ENCODE measurements at regions not wholly inside any gene's neighbourhood (a gene's known extent, or its start where the extent isn't known, plus 50 kb on each side); places are given as distances from the start of the nearest gene placed in this dataset.

GRCh38 chr3:118165413-118165812, 869.2 kb downstream of the IGSF11 start:
- POLR2A ChIA-PET, result no interaction called here
- WGBS (ENCODE audit: insufficient coverage, low coverage, missing lambda C conversion rate), result 0% methylated on average over 4 of the region's 4 CpGs
- H3K36me3 ChIP-seq (ENCODE audit: control insufficient read depth, insufficient read depth, low read length), result no peaks in the 10 kb centered on the region
- no TSS peak for BruUV-seq (replicated peaks)
- no peaks in the 10 kb centered on the region for H3K9me1 ChIP-seq (ENCODE audit: control insufficient read depth, insufficient read depth, low read length)
- H3K4me3 ChIP-seq, result no peak overlapping the region
- no peaks in the 10 kb centered on the region for H4K20me1 ChIP-seq (replicated peaks; ENCODE audit: control insufficient read depth, insufficient read depth, low read length)
- in situ Hi-C loops (cut with MboI), result no loop called here
- no peaks in the 10 kb centered on the region for H3K4me1 ChIP-seq (replicated peaks in 1 of 2; ENCODE audit: control insufficient read depth in 2 of 2, insufficient read depth in 2 of 2, low read length in 2 of 2)
- H3K4me2 ChIP-seq (ENCODE audit: insufficient read depth, low read length), result no peak overlapping the region
- no peaks in the 10 kb centered on the region for H3K9me3 ChIP-seq (replicated peaks; ENCODE audit: control insufficient read depth, insufficient read depth, low read depth, low read length)
- TF ChIP-seq SPI1 (IDR thresholded peaks at IDR 0.05; ENCODE audit: borderline replicate concordance, low read depth, low read length) (no peak), CEBPB (tag; IDR thresholded peaks at IDR 0.05) (no peak), GABPA (tag; conservative IDR thresholded peaks at IDR 0.05; ENCODE audit: low read depth) (no peak), POLR2B (IDR thresholded peaks at IDR 0.05; ENCODE audit: low read depth, partially characterized antibody) (no peak), EGR1 (conservative IDR thresholded peaks at IDR 0.05) (no peak), YY1 (IDR thresholded peaks at IDR 0.05; ENCODE audit: borderline replicate concordance in 1 of 3, control insufficient read depth in 1 of 3, extremely low read depth in 1 of 3, insufficient read depth in 3 of 3, insufficient read length in 1 of 3, insufficient replicate concordance in 2 of 3, low read depth in 1 of 3, low read length in 2 of 3) (no peak)
- no peak overlapping the region for H2AFZ ChIP-seq (ENCODE audit: low read depth, low read length)
- FAIRE-seq, result no peak
- H3K79me2 ChIP-seq (ENCODE audit: control insufficient read depth, insufficient read depth, low read length), result no peaks in the 10 kb centered on the region
- no peaks in the 10 kb centered on the region for H3K27me3 ChIP-seq (ENCODE audit: control insufficient read depth in 2 of 2, insufficient read depth in 2 of 2, low read length in 2 of 2)
- ATAC-seq, result no peak
- DNase-seq (ENCODE audit: extremely low read depth in 1 of 4, low spot score in 3 of 4), result no peak
- no peak overlapping the region for H3K9ac ChIP-seq (ENCODE audit: insufficient read depth in 1 of 2, low read depth in 2 of 2, low read length in 2 of 2)
- no peak overlapping the region for H3K27ac ChIP-seq (ENCODE audit: extremely low read depth, low read depth, low read length)
- intact Hi-C loops (cut with micrococcal nuclease), result no loop called here
- CTCF ChIA-PET (ENCODE audit: low intra/inter-chr PET ratio), result no interaction called here

GRCh38 chr3:118167571-118167970, 867.1 kb downstream of the IGSF11 start:
- FAIRE-seq, result no peak
- intact Hi-C loops (cut with micrococcal nuclease), result no loop called here
- TF ChIP-seq THAP7 (CRISPR knock-in tag; IDR thresholded peaks at IDR 0.05) (no peak), PURB (CRISPR knock-in tag; IDR thresholded peaks at IDR 0.05; ENCODE audit: low read depth) (no peak), TAF9B (IDR thresholded peaks at IDR 0.05; ENCODE audit: partially characterized antibody) (no peak), MAZ (CRISPR knock-in tag; conservative IDR thresholded peaks at IDR 0.05 in 1 of 2, IDR thresholded peaks at IDR 0.05 in 1 of 2) (no peak), TCF7 (IDR thresholded peaks at IDR 0.05; ENCODE audit: borderline replicate concordance) (no peak), ZNF57 (CRISPR knock-in tag; IDR thresholded peaks at IDR 0.05) (no peak), SMARCB1 (IDR thresholded peaks at IDR 0.05; ENCODE audit: insufficient read length, low read depth) (no peak), NEUROD1 (IDR thresholded peaks at IDR 0.05; ENCODE audit: borderline replicate concordance, low read depth, low read length, partially characterized antibody) (no peak), ZNF75A (CRISPR knock-in tag; IDR thresholded peaks at IDR 0.05) (no peak), MAX (CRISPR knock-in tag; IDR thresholded peaks at IDR 0.05) (no peak)

More at GRCh38 chr3:118167571-118167970, 867.1 kb downstream of the IGSF11 start:
- CTCF ChIA-PET (ENCODE audit: low intra/inter-chr PET ratio), result no interaction called here
- Histone ChIP-seq H3K27me3 (ENCODE audit: control insufficient read depth in 2 of 2, insufficient read depth in 2 of 2, low read length in 2 of 2) (no peaks in the 10 kb centered on the region), H3K9me1 (ENCODE audit: control insufficient read depth, insufficient read depth, low read length) (no peaks in the 10 kb centered on the region), H3K9me3 (replicated peaks; ENCODE audit: control insufficient read depth, insufficient read depth, low read depth, low read length) (no peaks in the 10 kb centered on the region), H3K4me3 (no peak overlapping the region), H3K9ac (ENCODE audit: insufficient read depth in 1 of 2, low read depth in 2 of 2, low read length in 2 of 2) (no peak overlapping the region), H3K4me2 (ENCODE audit: insufficient read depth, low read length) (no peak overlapping the region), H3K4me1 (replicated peaks in 1 of 2; ENCODE audit: control insufficient read depth in 2 of 2, insufficient read depth in 2 of 2, low read length in 2 of 2) (no peaks in the 10 kb centered on the region), H3K36me3 (ENCODE audit: control insufficient read depth, insufficient read depth, low read length) (no peaks in the 10 kb centered on the region), H3K27ac (ENCODE audit: extremely low read depth, low read depth, low read length) (no peak overlapping the region), H2AFZ (ENCODE audit: low read depth, low read length) (no peak overlapping the region), H3K79me2 (ENCODE audit: control insufficient read depth, insufficient read depth, low read length) (no peaks in the 10 kb centered on the region), H4K20me1 (replicated peaks; ENCODE audit: control insufficient read depth, insufficient read depth, low read length) (no peaks in the 10 kb centered on the region)
- no peak for DNase-seq (ENCODE audit: extremely low read depth in 1 of 4, low spot score in 3 of 4)
- WGBS (ENCODE audit: insufficient coverage, low coverage, missing lambda C conversion rate), result 8% methylated on average over 2 of the region's 2 CpGs
- in situ Hi-C loops (cut with MboI), result no loop called here
- POLR2A ChIA-PET, result no interaction called here
- no TSS peak for BruUV-seq (replicated peaks)
- no peak for ATAC-seq

Data from K562 (cell line).